Bronchial epithelial cell (primary cell): ENCODE measurements at regions not wholly inside any gene's neighbourhood (a gene's known extent, or its start where the extent isn't known, plus 50 kb on each side); places are given as distances from the start of the nearest gene placed in this dataset.

Source experiments
- DNase-seq: peaks from one replicate; pipeline ENCODE4 v3.0.0-alpha.2; 2010; ENCODE audit warnings: low read depth
- FAIRE-seq: peaks from 2 replicates; lab custom pipeline; 2011; peaks lifted over from hg19 to GRCh38; lab: Jason Lieb, UNC
- H3K27me3 ChIP-seq: 2 replicates; pipeline ENCODE4 v1.5.1; 2011; ENCODE audit warnings: low read length; ENCODE audit not compliant: control insufficient read depth, insufficient read depth
- H3K36me3 ChIP-seq: 2 replicates; pipeline ENCODE4 v1.5.1; 2011; ENCODE audit warnings: low read length; ENCODE audit not compliant: control insufficient read depth, insufficient read depth
- H3K4me3 ChIP-seq: 2 replicates; pipeline ENCODE4 v1.5.1; 2011; ENCODE audit warnings: mild to moderate bottlenecking, low read depth, low read length, control low read depth
- CTCF ChIP-seq: IDR thresholded peaks from 2 replicates; pipeline ENCODE4 v1.5.1; 2011; ENCODE audit warnings: mild to moderate bottlenecking, moderate library complexity, low read length, control low read depth, inconsistent platforms; ENCODE audit not compliant: insufficient read depth, severe bottlenecking

- Histone ChIP-seq H3K4me3 (no peak overlapping the region), H3K36me3 (no peaks in the 10 kb centered on the region), H3K27me3 (no peaks in the 10 kb centered on the region)
- no peak for DNase-seq
- no peak for TF ChIP-seq CTCF
- FAIRE-seq = no peak
These were observed 242.6 kb upstream of the PAPPA start for GRCh38 chr9:115910959-115911358.

- DNase-seq (no peak), FAIRE-seq (no peak)
- TF ChIP-seq CTCF = no peak
These were observed 241.5 kb upstream of the PAPPA start for GRCh38 chr9:115912086-115912485.

GRCh38 chr9:115913696-115914095 lies 239.9 kb upstream of the PAPPA start:
- no peaks in the 10 kb centered on the region for H3K27me3 ChIP-seq
- H3K4me3 ChIP-seq = no peak overlapping the region
- FAIRE-seq (no peak), DNase-seq (no peak)
- no peaks in the 10 kb centered on the region for H3K36me3 ChIP-seq
- TF ChIP-seq CTCF = no peak

More at GRCh38 chr9:115912086-115912485, 241.5 kb upstream of the PAPPA start:
- Histone ChIP-seq H3K36me3 (no peaks in the 10 kb centered on the region), H3K27me3 (no peaks in the 10 kb centered on the region), H3K4me3 (no peak overlapping the region)

GRCh38 chr9:115914291-115914690 lies 239.3 kb upstream of the PAPPA start:
- DNase-seq (no peak), FAIRE-seq (no peak)
- no peak for TF ChIP-seq CTCF
- no peaks in the 10 kb centered on the region for H3K36me3 ChIP-seq
- no peak overlapping the region for H3K4me3 ChIP-seq
- H3K27me3 ChIP-seq = no peaks in the 10 kb centered on the region

- Histone ChIP-seq H3K36me3 (no peaks in the 10 kb centered on the region), H3K4me3 (no peak overlapping the region), H3K27me3 (no peaks in the 10 kb centered on the region)
- no peak for FAIRE-seq
- no peak for TF ChIP-seq CTCF
- DNase-seq = no peak
These were observed 232.3 kb upstream of the PAPPA start for GRCh38 chr9:115921301-115921700.

GRCh38 chr9:115922444-115922843 lies 231.1 kb upstream of the PAPPA start:
- H3K27me3 ChIP-seq = no peaks in the 10 kb centered on the region
- FAIRE-seq (no peak), DNase-seq (no peak)
- TF ChIP-seq CTCF = no peak
- no peaks in the 10 kb centered on the region for H3K36me3 ChIP-seq
- H3K4me3 ChIP-seq = no peak overlapping the region
